ENCODE measurements at regions not wholly inside any gene's neighbourhood (a gene's known extent, or its start where the extent isn't known, plus 50 kb on each side); places are given as distances from the start of the nearest gene placed in this dataset.

GRCh38 chr17:77832180-77832560, 126.3 kb upstream of the TNRC6C start:
- Histone ChIP-seq H3K27ac (ENCODE audit: low read depth, low read length) (no peak overlapping the region), H3K9me3 (ENCODE audit: insufficient read depth, low read length) (no peaks in the 10 kb centered on the region), H3K4me3 (ENCODE audit: insufficient read depth, low read length, poor library complexity, severe bottlenecking) (no peak overlapping the region), H4K20me1 (ENCODE audit: low read depth, low read length) (no peaks in the 10 kb centered on the region), H2AFZ (ENCODE audit: low read depth, low read length, severe bottlenecking) (no peak overlapping the region), H3K9me2 (replicated peaks; ENCODE audit: insufficient read depth, low read length) (no peaks in the 10 kb centered on the region), H3K79me2 (ENCODE audit: insufficient read depth, low read length) (no peaks in the 10 kb centered on the region), H3K36me3 (ENCODE audit: low read length) (no peaks in the 10 kb centered on the region), H3K4me2 (ENCODE audit: low read depth, low read length, poor library complexity, severe bottlenecking) (no peak overlapping the region), H3K27me3 (ENCODE audit: low read length) (no peaks in the 10 kb centered on the region), H3F3A (ENCODE audit: insufficient read depth) (no peaks in the 10 kb centered on the region), H3K9ac (ENCODE audit: low read length) (no peak overlapping the region)
- TF ChIP-seq CTCF (IDR thresholded peaks at IDR 0.05; ENCODE audit: insufficient read depth, low read length, poor library complexity, severe bottlenecking) (no peak), EZH2phosphoT487 (conservative IDR thresholded peaks at IDR 0.05; ENCODE audit: low read length) (no peak)

GRCh38 chr17:77833769-77834168, 124.7 kb upstream of the TNRC6C start:
- Histone ChIP-seq H4K20me1 (ENCODE audit: low read depth, low read length) (no peaks in the 10 kb centered on the region), H3K9ac (ENCODE audit: low read length) (no peak overlapping the region), H3K4me3 (ENCODE audit: insufficient read depth, low read length, poor library complexity, severe bottlenecking) (no peak overlapping the region), H3K79me2 (ENCODE audit: insufficient read depth, low read length) (no peaks in the 10 kb centered on the region), H3K4me2 (ENCODE audit: low read depth, low read length, poor library complexity, severe bottlenecking) (no peak overlapping the region), H3K9me2 (replicated peaks; ENCODE audit: insufficient read depth, low read length) (no peaks in the 10 kb centered on the region), H3K27ac (ENCODE audit: low read depth, low read length) (no peak overlapping the region), H3F3A (ENCODE audit: insufficient read depth) (no peaks in the 10 kb centered on the region), H2AFZ (ENCODE audit: low read depth, low read length, severe bottlenecking) (no peak overlapping the region), H3K27me3 (ENCODE audit: low read length) (no peaks in the 10 kb centered on the region), H3K9me3 (ENCODE audit: insufficient read depth, low read length) (no peaks in the 10 kb centered on the region), H3K36me3 (ENCODE audit: low read length) (no peaks in the 10 kb centered on the region)
- TF ChIP-seq EZH2phosphoT487 (conservative IDR thresholded peaks at IDR 0.05; ENCODE audit: low read length) (no peak), CTCF (IDR thresholded peaks at IDR 0.05; ENCODE audit: insufficient read depth, low read length, poor library complexity, severe bottlenecking) (no peak)

- Histone ChIP-seq H3K27ac (ENCODE audit: low read depth, low read length) (no peak overlapping the region), H3K9ac (ENCODE audit: low read length) (no peak overlapping the region), H3K79me2 (ENCODE audit: insufficient read depth, low read length) (no peaks in the 10 kb centered on the region), H3K36me3 (ENCODE audit: low read length) (no peaks in the 10 kb centered on the region), H3K9me2 (replicated peaks; ENCODE audit: insufficient read depth, low read length) (no peaks in the 10 kb centered on the region), H3K27me3 (ENCODE audit: low read length) (no peaks in the 10 kb centered on the region), H3K9me3 (ENCODE audit: insufficient read depth, low read length) (no peaks in the 10 kb centered on the region), H4K20me1 (ENCODE audit: low read depth, low read length) (no peaks in the 10 kb centered on the region), H3F3A (ENCODE audit: insufficient read depth) (no peaks in the 10 kb centered on the region), H3K4me2 (ENCODE audit: low read depth, low read length, poor library complexity, severe bottlenecking) (no peak overlapping the region), H2AFZ (ENCODE audit: low read depth, low read length, severe bottlenecking) (no peak overlapping the region), H3K4me3 (ENCODE audit: insufficient read depth, low read length, poor library complexity, severe bottlenecking) (no peak overlapping the region)
- TF ChIP-seq CTCF (IDR thresholded peaks at IDR 0.05; ENCODE audit: insufficient read depth, low read length, poor library complexity, severe bottlenecking) (no peak), EZH2phosphoT487 (conservative IDR thresholded peaks at IDR 0.05; ENCODE audit: low read length) (no peak)
Measured at GRCh38 chr17:77834170-77835115, 124.1 kb upstream of the TNRC6C start.
